HG03280 (cell line): ENCODE measurements at regions not wholly inside any gene's neighbourhood (a gene's known extent, or its start where the extent isn't known, plus 50 kb on each side); places are given as distances from the start of the nearest gene placed in this dataset.
"Not testable (repeated sequence)": the region's sequence is repeated elsewhere in the genome, so short reads cannot be mapped to it uniquely, and the experiment has no call there.

Experiments used
- ATAC-seq: cut with Tn5 transposase; IDR thresholded peaks from one replicate; pipeline ENCODE4 v1.9.1; 2021; ENCODE audit warnings: mild to moderate bottlenecking, moderate library complexity; ENCODE audit not compliant: unreplicated experiment

DNA sequence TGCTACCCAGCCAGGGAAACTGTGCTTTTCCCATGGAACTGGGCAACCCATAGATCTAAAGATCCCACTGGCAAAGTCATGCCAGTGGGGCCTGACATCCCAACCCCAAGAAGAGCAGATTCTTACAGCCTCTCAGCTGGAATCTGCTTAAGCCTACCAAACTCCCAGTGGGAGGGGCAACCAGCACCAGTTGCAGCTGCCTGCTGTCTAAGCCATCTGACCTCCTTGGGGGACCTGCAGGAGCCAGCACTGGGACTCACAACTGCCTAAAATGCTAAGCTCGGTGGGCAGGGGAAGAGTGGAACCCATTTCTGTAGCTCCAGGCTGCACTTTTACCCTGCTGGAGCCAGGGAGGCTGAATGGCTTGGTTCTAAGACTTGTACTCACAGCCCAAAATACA lies 770.7 kb upstream of the SLC8A1 start:
- ATAC-seq = no peak

DNA sequence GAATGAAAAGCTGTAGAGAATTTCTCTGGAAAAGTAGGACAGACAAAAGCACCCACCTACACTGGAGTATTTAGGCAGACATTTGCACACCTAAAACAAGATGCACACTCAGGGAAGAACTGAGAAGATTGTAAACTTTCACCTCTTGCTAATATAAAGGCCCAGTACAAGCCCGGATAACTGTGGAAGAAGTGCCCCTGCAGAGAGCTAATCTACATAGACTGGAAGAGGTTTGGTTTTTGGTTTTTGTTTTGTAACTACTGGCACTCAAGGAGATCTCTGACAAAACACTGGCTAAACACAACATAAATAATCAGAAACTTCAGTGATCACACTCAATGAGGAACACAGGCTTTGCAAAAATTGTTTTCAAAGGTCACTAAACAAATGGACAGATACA lies 782.2 kb upstream of the SLC8A1 start:
- no peak for ATAC-seq

DNA sequence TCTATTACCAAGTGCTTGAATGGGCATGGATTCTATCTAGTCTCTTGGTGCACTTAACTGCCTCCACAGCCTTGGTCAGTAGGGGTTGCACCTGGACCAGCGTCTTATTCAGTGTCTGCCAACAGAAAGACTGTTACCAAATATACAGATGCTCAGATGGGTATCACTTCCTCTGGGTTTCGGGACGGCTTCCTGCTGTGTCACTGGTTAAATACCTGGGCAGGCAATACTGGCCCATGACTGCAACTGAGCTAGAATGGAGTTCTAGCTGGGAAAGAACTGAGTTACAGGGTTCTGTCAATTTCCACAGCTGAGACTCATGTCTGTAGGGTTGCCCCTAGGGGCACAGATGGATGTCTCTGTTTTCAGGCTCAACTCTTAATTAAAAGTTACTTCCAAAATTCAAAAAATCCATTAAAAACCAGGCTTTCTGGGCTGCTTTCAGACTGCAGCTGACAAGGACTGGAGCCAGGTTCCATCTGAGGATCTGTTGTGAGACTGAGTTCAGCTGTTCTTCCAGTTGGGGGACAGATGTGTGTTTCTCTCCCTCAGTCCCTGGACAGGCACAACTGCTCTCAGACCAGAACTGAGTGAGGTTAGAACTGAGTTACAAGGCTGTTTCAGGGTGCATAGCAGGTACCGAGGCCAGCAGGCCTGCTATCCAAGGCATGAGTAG lies 789.6 kb upstream of the SLC8A1 start:
- ATAC-seq = peak; percentile 69

DNA sequence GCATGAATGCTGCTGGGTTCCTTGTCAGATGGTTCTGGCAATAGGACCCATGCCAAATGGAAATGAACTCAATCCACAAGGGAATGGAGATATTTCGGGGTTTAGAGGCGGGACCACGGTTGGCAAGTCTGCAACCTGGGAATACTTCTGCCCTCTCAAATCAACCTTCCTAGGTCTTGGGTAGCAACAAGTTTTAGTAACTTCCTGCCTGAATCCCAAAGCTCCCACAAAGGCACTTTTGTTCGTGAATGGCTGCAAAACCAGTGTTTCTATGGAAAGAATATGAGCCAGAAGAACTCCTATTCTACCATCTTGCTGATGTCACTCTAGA lies 790.1 kb upstream of the SLC8A1 start:
- no peak for ATAC-seq

DNA sequence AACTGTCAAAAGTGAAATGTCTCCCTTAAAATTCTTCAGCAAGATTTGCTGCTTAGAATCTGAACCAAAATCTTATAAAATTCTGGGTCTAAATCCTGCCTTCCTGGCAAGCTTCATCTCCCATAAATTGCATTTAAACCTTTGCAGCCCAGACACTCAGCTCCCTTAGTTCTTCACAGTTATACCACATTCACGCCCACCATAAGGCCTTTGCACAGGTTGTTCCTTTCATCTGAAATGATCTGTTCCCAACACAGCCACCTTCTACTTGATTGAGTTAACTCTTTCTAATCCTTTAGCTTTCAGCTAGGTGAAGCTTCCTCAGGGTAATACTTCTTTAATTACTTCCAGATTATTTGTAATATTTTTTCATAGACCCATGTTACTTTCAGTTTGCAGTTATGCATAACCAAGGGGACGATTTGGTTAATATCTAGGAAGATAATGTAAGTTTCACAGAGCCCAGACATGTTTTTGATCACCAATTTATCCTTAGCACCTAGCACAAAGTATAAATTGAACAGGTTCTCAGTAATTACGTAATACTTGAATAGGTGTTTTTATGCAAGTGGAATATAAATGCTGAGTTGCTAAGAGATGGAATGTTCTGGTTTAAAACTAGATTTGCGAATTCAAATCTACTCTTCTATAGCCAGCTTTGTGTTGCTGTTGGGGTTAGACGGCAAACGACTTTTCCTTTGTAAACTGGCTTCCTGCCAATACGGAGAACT lies 779.7 kb upstream of the PKDCC start:
- ATAC-seq = no peak

DNA sequence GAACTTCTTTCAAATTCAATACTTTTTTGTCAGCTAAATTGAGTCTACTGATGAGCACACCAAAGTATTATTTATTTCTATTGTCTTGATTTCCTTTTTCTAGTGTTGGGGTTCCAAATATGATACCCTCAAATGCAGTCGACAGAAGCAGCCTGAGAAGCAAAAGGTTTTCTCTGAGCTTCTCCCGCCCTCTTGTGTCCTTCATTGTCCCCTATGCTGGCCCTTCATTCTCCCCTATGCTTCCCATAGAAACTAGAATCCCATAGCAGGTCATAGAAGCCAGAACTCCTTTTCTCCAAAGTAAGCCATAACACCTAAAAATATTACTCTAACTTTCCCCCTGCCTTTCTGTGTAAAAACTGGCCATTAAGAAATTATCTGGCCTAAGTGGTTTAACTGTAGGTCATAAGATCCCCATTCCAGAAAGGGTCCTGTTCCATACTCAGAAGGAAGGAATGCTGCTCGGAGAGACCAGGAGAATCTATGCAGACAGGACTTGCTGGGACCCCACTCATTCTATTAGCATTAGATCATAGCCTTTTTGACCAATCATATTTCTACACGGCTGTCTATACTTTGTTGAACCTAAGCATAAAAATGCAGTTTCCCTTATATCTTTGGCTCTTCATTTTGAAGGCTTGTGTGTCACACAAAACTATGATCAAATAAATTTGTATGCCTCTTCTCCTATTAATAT lies 764.6 kb upstream of the PKDCC start:
- ATAC-seq = no peak

DNA sequence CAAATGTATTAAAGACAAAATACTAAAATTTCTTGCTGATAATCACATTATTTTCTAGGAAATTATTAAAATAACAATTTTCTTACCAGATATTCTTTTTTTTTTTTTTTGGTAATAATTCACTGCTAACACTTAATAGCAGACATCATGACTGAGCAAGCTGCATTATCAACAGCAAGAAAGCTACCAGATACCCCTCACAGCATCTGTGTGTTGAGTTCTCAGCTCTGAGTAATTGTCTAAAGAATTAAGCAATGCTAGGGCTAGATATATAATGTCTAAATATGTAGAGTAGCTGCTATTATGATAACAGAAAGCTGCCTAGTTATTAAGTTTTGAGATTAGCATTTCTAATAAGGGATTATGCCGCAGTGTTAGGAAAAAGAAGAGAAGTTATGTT lies 754.3 kb upstream of the PKDCC start:
- ATAC-seq = no peak

DNA sequence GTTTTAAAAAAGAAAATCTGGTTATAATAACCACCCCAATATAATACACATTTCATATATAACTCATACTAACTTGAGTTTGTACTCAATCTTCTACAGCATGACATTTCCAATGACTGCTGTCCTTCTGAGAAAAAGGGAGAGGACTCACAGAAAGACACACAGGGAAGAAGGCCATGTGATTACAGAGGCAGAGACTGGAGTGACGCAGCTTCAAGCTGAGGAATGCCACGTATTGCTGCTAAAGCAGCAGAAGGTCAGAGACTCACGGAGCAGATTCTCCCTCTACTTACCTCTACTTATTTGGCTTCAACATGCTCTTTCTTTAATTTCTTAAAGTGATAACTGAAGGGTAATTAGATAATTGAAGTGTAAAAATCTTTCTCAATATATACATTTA lies 753.5 kb upstream of the PKDCC start:
- no peak for ATAC-seq

DNA sequence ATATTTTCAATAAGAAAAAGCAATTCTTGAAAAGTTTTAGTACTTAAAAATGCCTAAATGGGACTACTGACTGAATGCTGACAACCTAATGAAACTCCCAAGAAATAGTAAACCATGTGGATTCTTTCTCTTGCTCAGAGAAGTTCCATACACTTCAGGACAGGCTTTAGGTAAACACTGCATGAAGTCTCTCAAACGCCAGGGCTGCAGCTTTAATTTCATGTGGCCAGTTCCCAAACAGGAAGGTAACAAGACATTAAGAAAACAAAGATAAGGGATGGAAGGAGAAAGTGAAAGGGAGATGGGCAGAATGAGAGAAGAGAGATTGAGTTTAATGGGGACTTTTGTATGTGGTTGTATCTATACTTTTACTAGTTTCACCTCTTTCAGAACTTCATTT lies 734.7 kb upstream of the PKDCC start:
- ATAC-seq = no peak

DNA sequence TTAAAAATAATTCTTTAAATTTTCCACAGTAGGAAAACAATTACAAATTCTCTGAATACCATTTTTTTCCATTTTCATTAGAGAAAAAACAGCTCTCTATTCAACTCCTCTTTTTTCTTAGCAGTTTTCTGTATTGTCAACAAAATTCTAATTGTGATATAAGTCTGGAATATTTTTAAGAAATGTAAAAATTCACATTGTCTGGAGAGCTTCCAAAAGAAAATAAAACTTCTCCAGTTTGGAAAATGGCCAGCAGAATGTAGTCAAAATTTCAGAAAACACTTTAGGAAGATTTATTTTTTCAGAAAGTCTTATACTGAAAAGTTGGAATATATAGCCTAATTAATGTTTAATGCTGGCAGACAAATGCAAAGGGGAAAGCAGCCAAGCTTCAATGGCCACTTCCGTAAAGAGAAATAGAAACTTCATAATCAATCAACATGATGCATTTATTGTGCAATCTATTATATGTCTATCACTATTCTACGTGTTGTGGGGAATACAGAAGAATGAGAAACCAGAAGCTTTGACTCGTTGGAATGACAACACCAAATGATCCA lies 733.2 kb upstream of the PKDCC start:
- ATAC-seq = no peak

DNA sequence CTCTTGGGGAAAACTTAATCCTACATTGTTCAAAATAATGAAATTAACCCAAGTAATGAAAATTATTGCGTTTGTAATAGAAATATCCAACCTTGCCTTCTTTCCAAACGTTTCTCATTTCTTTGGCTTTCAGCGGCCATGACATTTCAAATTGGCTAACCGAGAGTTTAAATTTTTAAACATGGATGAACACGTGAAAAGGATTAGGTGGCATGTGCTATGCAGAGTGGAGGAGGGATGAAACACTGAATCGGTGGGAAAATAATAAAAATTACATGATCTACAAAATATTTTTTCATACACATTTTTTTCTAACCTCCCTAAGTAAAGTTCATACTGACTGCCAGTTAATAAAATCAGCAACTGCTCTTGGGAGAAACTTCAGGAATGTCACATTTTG lies 728.4 kb upstream of the PKDCC start:
- ATAC-seq = no peak

DNA sequence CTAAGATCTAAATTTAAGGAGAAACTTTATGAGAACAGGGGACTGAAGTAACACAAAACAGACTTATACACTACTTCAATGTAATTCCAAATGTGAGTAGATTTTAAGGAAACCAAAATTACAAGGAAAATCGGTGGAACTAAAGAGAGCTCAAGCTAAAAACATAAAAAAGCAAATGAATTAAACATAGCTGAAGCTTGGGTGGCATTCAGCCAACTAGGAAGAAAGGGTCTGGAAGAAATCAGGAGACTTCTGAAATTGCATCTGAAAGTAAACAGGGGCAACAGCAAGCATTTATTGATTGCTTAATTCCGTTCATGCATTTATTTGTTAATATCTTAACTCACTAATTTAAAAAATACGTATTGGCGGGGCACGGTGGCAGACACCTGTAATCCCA lies 727.3 kb upstream of the PKDCC start:
- no peak for ATAC-seq

DNA sequence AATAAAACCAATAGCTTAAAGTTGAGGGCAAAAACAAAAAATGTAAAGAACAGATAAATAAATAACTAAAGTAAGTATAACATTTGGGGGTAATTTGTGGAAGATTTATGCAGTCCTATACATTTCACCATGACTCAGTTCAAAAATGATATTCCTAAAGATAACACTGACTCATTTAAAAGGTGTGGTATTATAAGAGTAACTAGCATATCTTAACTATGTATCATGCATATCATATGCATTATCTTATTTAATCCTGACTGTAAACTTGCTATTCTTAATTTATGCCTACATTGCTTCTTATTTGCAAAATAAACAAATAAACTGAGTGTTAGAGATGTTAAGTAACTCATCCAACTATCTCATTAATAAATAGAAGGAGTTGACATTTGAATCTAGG lies 726.5 kb upstream of the PKDCC start:
- no peak for ATAC-seq

DNA sequence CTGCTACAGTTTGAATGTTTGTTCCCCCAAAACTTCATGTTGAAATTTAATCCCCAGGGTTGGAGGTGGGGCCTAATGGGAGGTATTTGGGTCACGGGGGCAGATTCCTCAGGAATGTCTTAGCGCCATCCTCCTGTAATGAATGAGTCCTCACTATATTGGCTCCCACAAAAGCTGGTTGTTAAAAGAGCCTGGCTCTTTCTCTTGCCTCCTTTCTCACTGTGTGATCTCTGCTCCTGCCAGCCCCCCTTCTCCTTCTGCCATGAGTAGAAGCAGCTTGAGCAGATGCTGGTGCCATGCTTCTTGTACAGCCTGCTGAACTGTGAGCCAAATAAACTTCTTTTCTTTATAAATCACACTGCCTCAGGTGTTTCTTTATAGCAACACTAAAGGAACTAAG lies 721.0 kb upstream of the PKDCC start:
- no peak for ATAC-seq

DNA sequence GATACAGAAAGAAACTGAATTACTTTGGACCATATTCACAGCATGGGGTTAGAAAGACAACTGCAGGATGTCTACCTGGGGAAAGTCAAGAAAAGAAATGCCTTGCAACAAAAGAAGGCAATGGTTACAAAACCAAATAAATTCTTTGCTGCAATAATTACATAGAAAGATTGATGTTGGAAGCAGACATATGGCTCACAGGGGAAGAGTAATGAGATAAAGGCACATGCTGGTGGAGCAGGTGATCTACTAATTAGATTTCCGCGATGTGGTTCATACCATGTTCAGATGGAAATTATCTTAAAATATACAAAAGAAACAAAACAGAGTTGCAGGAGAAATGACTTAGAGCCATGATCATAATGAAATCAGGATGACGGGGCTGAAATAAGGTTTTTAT lies 718.8 kb upstream of the PKDCC start:
- ATAC-seq = no peak

DNA sequence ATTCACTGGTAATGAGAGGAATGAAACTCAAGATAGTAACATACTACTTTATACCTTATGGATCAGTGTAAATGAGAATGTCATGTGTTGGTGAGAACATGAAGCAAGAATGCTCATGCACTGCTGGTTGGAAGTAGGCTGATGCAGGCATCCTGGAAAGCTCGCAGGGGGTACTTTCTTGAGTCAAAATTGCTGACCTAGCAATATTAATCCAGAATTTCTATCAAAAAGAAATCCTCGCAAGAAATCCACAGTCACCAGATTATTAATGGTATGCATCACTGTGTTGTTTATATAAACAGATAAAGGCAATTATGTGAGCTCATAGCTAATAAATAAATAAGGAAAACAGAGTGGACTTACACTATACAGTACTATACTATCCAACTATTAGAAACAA lies 713.7 kb upstream of the PKDCC start:
- no peak for ATAC-seq

DNA sequence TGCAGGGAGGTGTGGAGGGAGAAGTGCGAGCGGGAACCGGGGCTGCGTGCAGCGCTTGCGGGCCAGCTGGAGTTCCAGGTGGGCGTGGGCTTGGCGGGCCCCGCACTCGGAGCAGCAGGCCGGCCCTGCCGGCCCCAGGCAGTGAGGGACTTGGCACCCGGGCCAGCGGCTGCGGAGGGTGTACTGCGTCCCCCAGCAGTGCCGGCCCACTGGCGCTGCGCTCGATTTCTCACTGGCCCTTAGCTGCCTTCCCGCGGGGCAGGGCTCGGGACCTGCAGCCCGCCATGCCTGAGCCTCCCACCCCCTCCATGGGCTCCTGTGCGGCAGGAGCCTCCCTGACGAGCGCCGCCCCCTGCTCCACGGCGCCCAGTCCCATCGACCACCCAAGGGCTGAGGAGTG lies 712.2 kb upstream of the PKDCC start:
- ATAC-seq = not testable (repeated sequence)

DNA sequence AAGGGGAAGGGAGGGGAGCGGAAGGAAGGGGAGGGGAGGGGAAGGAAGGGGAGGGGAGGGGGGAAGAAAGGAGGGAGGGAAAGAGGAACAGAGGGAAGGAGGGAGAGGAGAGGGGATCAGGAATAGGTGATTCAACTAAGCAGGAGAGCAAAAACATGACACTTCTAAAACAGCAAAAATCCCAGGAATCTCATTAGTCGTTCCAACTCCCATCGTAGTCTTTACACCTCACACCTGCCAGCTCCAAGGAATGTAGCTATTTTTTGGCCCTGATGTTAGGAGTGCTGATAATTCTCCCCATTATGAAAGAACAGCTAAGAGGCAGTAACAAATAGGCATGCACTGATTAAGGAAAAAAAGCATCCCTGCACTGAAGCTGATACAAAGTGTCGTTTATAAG lies 709.9 kb upstream of the PKDCC start:
- ATAC-seq = no peak

DNA sequence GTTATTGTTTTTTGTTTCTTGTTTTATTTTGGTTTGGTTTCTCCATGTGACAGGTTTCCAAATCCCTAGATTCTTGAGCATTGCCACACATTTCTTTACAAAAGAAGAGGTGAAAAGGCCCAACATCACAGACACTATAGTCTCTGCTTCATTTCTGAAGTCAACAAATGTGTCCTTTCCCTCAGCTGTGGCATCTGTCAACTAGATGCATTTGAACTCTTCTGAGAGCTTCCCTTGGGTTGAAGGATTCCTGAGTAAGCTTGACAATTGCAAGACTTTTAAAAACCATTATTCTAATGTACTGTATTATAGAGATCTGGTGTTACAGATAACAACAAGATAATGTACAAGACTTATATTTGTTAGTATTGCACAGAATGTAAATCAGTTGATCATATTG lies 703.3 kb upstream of the PKDCC start:
- ATAC-seq = no peak

DNA sequence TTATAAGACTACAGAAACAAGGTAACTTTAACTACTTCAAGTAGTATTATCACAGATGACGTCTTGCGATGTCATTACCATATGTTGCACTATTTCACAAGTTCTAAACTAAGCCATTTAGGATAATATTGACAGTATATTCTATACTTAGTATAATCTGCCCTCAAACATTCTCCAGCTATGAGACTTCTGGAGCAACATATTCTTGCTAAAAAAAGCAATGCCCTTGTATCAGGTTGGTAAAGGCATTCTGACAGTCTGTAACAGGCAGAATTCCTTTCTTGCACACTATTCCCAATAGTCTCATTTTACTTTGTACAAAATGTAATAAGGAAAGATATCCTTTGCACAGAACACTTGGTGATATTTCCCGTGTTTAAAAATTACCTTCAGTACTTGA lies 694.8 kb upstream of the PKDCC start:
- ATAC-seq = no peak

DNA sequence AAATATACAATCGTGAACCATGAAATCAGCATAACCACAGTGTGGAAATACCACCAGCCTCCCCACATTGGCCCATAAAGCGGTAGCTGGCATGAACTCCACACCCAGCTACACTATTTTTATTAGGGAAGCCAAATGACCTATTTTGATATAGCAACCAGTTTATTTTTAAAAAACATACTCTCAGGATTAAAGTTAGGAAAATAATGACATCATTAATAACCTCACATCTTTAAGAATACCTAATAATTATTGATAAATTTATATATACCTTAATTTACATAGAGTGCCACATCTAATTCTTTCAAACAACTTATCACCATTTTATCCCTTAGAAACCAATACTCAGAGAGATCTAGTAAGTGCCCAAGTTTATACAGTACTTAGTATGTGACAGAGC lies 692.0 kb upstream of the PKDCC start:
- ATAC-seq = no peak

DNA sequence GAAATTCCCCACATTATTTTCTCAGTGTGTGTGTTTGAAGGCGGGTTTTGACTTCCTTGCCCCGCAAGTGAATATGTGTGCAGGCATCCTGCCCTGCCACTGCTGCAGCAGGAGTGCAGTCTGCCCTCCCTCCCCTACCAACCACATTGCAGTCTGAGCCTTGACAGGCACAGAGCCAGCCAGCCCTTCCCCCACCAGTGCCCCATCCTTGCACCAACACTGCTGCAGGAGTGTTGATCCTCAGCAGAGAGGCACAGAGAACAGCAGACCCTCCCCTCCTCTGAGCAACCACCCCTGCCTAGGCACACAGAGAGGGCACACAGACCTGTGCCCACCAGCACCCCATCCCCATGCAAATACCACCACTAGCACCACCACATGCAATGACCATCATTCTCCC lies 683.0 kb upstream of the PKDCC start:
- no peak for ATAC-seq
